ENCODE measurements at regions not wholly inside any gene's neighbourhood (a gene's known extent, or its start where the extent isn't known, plus 50 kb on each side); places are given as distances from the start of the nearest gene placed in this dataset.

DNA sequence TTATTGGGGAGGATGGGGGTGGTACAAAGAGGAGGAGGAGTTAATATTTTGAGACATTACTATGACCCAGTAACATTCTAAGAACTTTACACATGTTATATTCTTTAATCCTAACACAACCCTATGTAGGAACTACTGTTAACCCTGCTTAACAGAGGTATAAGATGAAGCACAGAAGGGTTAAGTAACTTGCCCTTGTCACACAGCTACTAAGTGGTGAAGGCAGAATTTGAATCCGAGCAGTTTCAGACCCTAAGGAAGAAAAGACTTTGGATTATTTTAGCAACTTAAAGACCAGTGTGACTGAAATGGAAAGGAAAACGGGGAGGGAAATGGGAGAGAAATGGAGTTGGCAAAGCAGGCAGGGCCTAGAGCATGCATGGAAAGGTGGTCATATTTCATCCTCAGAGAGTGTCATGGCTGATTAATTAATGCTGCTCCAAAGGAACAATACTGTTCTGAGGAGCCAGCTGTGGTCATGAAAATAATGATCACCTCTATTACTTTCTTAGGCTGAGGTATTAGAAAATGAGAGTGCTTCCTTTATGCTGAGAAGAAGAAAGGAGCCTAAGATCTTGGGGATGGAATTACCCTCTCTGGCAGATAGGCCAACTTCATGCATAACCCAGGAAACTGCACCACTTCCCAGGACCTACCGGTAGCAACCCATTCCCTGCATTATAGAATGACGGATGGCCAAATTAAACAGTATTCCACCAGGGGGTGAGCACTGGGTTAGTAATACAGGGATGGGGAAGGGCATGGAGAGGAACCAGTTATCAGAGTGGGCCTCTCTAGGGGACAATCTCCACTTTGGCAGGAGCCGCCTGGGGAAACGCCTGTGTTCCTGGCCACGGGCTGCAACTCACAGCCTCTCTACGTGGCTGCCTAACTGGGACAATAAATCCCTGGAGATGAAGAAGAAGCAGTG, 50.1 kb upstream of the TNFAIP3 start:
- TF ChIP-seq POLR2A (IDR thresholded peaks at IDR 0.05) (no peak), POLR2AphosphoS5 (IDR thresholded peaks at IDR 0.05) (no peak), EP300 (IDR thresholded peaks at IDR 0.05) (no peak)
- TF ChIP-seq, protein P1, sequence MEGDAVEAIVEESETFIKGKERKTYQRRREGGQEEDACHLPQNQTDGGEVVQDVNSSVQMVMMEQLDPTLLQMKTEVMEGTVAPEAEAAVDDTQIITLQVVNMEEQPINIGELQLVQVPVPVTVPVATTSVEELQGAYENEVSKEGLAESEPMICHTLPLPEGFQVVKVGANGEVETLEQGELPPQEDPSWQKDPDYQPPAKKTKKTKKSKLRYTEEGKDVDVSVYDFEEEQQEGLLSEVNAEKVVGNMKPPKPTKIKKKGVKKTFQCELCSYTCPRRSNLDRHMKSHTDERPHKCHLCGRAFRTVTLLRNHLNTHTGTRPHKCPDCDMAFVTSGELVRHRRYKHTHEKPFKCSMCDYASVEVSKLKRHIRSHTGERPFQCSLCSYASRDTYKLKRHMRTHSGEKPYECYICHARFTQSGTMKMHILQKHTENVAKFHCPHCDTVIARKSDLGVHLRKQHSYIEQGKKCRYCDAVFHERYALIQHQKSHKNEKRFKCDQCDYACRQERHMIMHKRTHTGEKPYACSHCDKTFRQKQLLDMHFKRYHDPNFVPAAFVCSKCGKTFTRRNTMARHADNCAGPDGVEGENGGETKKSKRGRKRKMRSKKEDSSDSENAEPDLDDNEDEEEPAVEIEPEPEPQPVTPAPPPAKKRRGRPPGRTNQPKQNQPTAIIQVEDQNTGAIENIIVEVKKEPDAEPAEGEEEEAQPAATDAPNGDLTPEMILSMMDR (IDR thresholded peaks at IDR 0.05) = no peak
